GM19351 (cell line): ENCODE measurements at regions not wholly inside any gene's neighbourhood (a gene's known extent, or its start where the extent isn't known, plus 50 kb on each side); places are given as distances from the start of the nearest gene placed in this dataset.

Experiments used
- ATAC-seq: cut with Tn5 transposase; IDR thresholded peaks from one replicate; pipeline ENCODE4 v1.9.1; 2021; ENCODE audit warnings: mild to moderate bottlenecking, moderate library complexity; ENCODE audit not compliant: unreplicated experiment

GRCh38 chr20:53838311-53838868 is 232.0 kb downstream of the BCAS1 start:
- no peak for ATAC-seq

- no peak for ATAC-seq
Observed at GRCh38 chr20:53837126-53837826, 233.1 kb downstream of the BCAS1 start.

- no peak for ATAC-seq
Observed at GRCh38 chr20:53834749-53835148, 235.6 kb downstream of the BCAS1 start.

- peak; percentile 36 for ATAC-seq
Observed at GRCh38 chr20:53834062-53834442, 236.3 kb downstream of the BCAS1 start.

- ATAC-seq = peak; percentile 3
Observed at GRCh38 chr20:53833333-53834061, 236.9 kb downstream of the BCAS1 start.

- ATAC-seq = no peak
Observed at GRCh38 chr20:53832499-53832898, 237.9 kb downstream of the BCAS1 start.

GRCh38 chr20:53831812-53832211 is 238.2 kb upstream of the ZNF217 start:
- ATAC-seq = no peak

- no peak for ATAC-seq
Observed at GRCh38 chr20:53831228-53831627, 237.6 kb upstream of the ZNF217 start.

- ATAC-seq = peak; percentile 38
Observed at GRCh38 chr20:53829724-53830521, 236.3 kb upstream of the ZNF217 start.

GRCh38 chr20:53829255-53829723 is 235.7 kb upstream of the ZNF217 start:
- ATAC-seq = no peak

- no peak for ATAC-seq
Observed at GRCh38 chr20:53828682-53829254, 235.1 kb upstream of the ZNF217 start.

GRCh38 chr20:53828088-53828681 is 234.5 kb upstream of the ZNF217 start:
- no peak for ATAC-seq

- ATAC-seq = no peak
Observed at GRCh38 chr20:53827292-53828087, 233.9 kb upstream of the ZNF217 start.

GRCh38 chr20:53826597-53827291 is 233.1 kb upstream of the ZNF217 start:
- ATAC-seq = peak; percentile 79

GRCh38 chr20:53826090-53826489 is 232.5 kb upstream of the ZNF217 start:
- ATAC-seq = no peak

GRCh38 chr20:53825282-53825681 is 231.6 kb upstream of the ZNF217 start:
- ATAC-seq = no peak

GRCh38 chr20:53824779-53825178 is 231.1 kb upstream of the ZNF217 start:
- no peak for ATAC-seq

- ATAC-seq = no peak
Observed at GRCh38 chr20:53823121-53823764, 229.6 kb upstream of the ZNF217 start.

- no peak for ATAC-seq
Observed at GRCh38 chr20:53822534-53822933, 228.9 kb upstream of the ZNF217 start.
